MM.1S (cell line): ENCODE measurements at regions not wholly inside any gene's neighbourhood (a gene's known extent, or its start where the extent isn't known, plus 50 kb on each side); places are given as distances from the start of the nearest gene placed in this dataset.

Experiments used
- DNase-seq: peaks from one replicate; pipeline ENCODE4 v3.0.0-alpha.2; 2015
- H2AFZ ChIP-seq: fragments of 300-600 bp; sonication (generic); 2 replicates; pipeline ENCODE4 v1.6.0; 2016; ENCODE audit warnings: antibody characterized with exemption, low read length
- H3F3A ChIP-seq: fragments of 300-600 bp; sonication (generic); 2 replicates; pipeline ENCODE4 v1.6.1; 2016; ENCODE audit warnings: mild to moderate bottlenecking, antibody characterized with exemption, low read length, moderate library complexity, mixed read lengths; ENCODE audit not compliant: insufficient read depth
- H3K27ac ChIP-seq: fragments of 300-600 bp; sonication (generic); 2 replicates; pipeline ENCODE4 v1.5.1; 2016; ENCODE audit warnings: mild to moderate bottlenecking, low read length
- H3K27me3 ChIP-seq: fragments of 300-600 bp; sonication (generic); replicated peaks from 2 replicates; pipeline ENCODE4 v1.6.0; 2016; ENCODE audit warnings: low read length; ENCODE audit not compliant: insufficient read depth
- H3K36me3 ChIP-seq: fragments of 300-600 bp; sonication (generic); replicated peaks from 2 replicates; pipeline ENCODE4 v1.6.1; 2016; ENCODE audit warnings: mild to moderate bottlenecking, low read length, mixed read lengths; ENCODE audit not compliant: insufficient read depth
- H3K4me1 ChIP-seq: fragments of 300-600 bp; sonication (generic); 2 replicates; pipeline ENCODE4 v1.6.1; 2016; ENCODE audit warnings: low read length, mixed read lengths
- H3K4me2 ChIP-seq: fragments of 300-600 bp; sonication (generic); 2 replicates; pipeline ENCODE4 v1.6.0; 2016; ENCODE audit warnings: low read depth, low read length
- H3K4me3 ChIP-seq: fragments of 300-600 bp; sonication (generic); 2 replicates; pipeline ENCODE4 v1.5.1; 2016; ENCODE audit warnings: low read length, mixed read lengths
- H3K79me2 ChIP-seq: fragments of 300-600 bp; sonication (generic); 2 replicates; pipeline ENCODE4 v1.6.1; 2016; ENCODE audit warnings: mixed run types, low read length, mixed read lengths
- H3K9ac ChIP-seq: fragments of 300-600 bp; sonication (generic); 2 replicates; pipeline ENCODE4 v1.6.1; 2016; ENCODE audit warnings: low read length, mixed read lengths
- H3K9me2 ChIP-seq: fragments of 300-600 bp; sonication (generic); replicated peaks from 2 replicates; pipeline ENCODE4 v1.6.1; 2016; ENCODE audit warnings: mild to moderate bottlenecking, low read length, mixed read lengths; ENCODE audit not compliant: insufficient read depth
- H3K9me3 ChIP-seq: fragments of 300-600 bp; sonication (generic); replicated peaks from 2 replicates; pipeline ENCODE4 v1.6.1; 2016; ENCODE audit warnings: mild to moderate bottlenecking, low read length, mixed read lengths; ENCODE audit not compliant: insufficient read depth
- H4K20me1 ChIP-seq: fragments of 300-600 bp; sonication (generic); 2 replicates; pipeline ENCODE4 v1.6.1; 2016; ENCODE audit warnings: mild to moderate bottlenecking, low read length, moderate library complexity, mixed read lengths; ENCODE audit not compliant: insufficient read depth
- EZH2 ChIP-seq: fragments of 300-600 bp; sonication (generic); optimal IDR thresholded peaks from 2 replicates; pipeline ENCODE3; 2017; ENCODE audit warnings: low read depth, mild to moderate bottlenecking, antibody characterized with exemption, low read length, mixed read lengths
- EZH2phosphoT487 ChIP-seq: fragments of 300-600 bp; sonication (generic); IDR thresholded peaks from 2 replicates; pipeline ENCODE4 v1.6.1; 2018; ENCODE audit warnings: antibody characterized with exemption, low read length
- TF ChIP-seq, protein P1 (sequence below): fragments of 300-600 bp; sonication (generic); IDR thresholded peaks from 2 replicates; pipeline ENCODE4 v1.5.1; 2016; ENCODE audit warnings: antibody characterized with exemption, low read length, mixed read lengths

- Histone ChIP-seq H3K27me3 (no peaks in the 10 kb centered on the region), H3K9me2 (no peaks in the 10 kb centered on the region), H3K27ac (no peak overlapping the region), H4K20me1 (no peaks in the 10 kb centered on the region), H3K79me2 (no peaks in the 10 kb centered on the region), H3F3A (no peaks in the 10 kb centered on the region), H2AFZ (no peak overlapping the region), H3K9me3 (no peaks in the 10 kb centered on the region), H3K4me2 (no peak overlapping the region), H3K9ac (no peak overlapping the region), H3K36me3 (no peaks in the 10 kb centered on the region), H3K4me3 (no peak overlapping the region), H3K4me1 (no peaks in the 10 kb centered on the region)
- no peak for DNase-seq
- TF ChIP-seq EZH2phosphoT487 = no peak
- TF ChIP-seq, protein P1, sequence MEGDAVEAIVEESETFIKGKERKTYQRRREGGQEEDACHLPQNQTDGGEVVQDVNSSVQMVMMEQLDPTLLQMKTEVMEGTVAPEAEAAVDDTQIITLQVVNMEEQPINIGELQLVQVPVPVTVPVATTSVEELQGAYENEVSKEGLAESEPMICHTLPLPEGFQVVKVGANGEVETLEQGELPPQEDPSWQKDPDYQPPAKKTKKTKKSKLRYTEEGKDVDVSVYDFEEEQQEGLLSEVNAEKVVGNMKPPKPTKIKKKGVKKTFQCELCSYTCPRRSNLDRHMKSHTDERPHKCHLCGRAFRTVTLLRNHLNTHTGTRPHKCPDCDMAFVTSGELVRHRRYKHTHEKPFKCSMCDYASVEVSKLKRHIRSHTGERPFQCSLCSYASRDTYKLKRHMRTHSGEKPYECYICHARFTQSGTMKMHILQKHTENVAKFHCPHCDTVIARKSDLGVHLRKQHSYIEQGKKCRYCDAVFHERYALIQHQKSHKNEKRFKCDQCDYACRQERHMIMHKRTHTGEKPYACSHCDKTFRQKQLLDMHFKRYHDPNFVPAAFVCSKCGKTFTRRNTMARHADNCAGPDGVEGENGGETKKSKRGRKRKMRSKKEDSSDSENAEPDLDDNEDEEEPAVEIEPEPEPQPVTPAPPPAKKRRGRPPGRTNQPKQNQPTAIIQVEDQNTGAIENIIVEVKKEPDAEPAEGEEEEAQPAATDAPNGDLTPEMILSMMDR = no peak
- no peak for TF ChIP-seq EZH2
These were observed 480.5 kb upstream of the RAG2 start for GRCh38 chr11:37078521-37078920.

- Histone ChIP-seq H3K9me2 (no peaks in the 10 kb centered on the region), H4K20me1 (no peaks in the 10 kb centered on the region), H3K4me1 (no peaks in the 10 kb centered on the region), H3K4me3 (no peak overlapping the region), H2AFZ (no peak overlapping the region), H3K27ac (no peak overlapping the region), H3K79me2 (no peaks in the 10 kb centered on the region), H3K27me3 (no peaks in the 10 kb centered on the region), H3K36me3 (no peaks in the 10 kb centered on the region), H3K4me2 (no peak overlapping the region), H3K9ac (no peak overlapping the region), H3K9me3 (no peaks in the 10 kb centered on the region), H3F3A (no peaks in the 10 kb centered on the region)
- TF ChIP-seq, protein P1 = no peak
- TF ChIP-seq EZH2phosphoT487 (no peak), EZH2 (no peak)
- DNase-seq = no peak
These were observed 478.8 kb upstream of the RAG2 start for GRCh38 chr11:37076866-37077265.

- Histone ChIP-seq H3K27ac (no peak overlapping the region), H3K4me3 (no peak overlapping the region), H3K79me2 (no peaks in the 10 kb centered on the region), H3K4me2 (no peak overlapping the region), H3K36me3 (no peaks in the 10 kb centered on the region), H3K27me3 (no peaks in the 10 kb centered on the region), H2AFZ (no peak overlapping the region), H3K9me2 (no peaks in the 10 kb centered on the region), H3K9me3 (no peaks in the 10 kb centered on the region), H3F3A (no peaks in the 10 kb centered on the region), H3K4me1 (no peaks in the 10 kb centered on the region), H4K20me1 (no peaks in the 10 kb centered on the region), H3K9ac (no peak overlapping the region)
- TF ChIP-seq EZH2 (no peak), EZH2phosphoT487 (no peak)
- no peak for DNase-seq
These were observed 474.6 kb upstream of the RAG2 start for GRCh38 chr11:37072538-37073055.

GRCh38 chr11:37050311-37050710, 452.3 kb upstream of the RAG2 start:
- Histone ChIP-seq H3F3A (no peaks in the 10 kb centered on the region), H3K79me2 (no peaks in the 10 kb centered on the region), H3K36me3 (no peaks in the 10 kb centered on the region), H3K4me1 (no peaks in the 10 kb centered on the region), H3K9ac (no peak overlapping the region), H3K27me3 (no peaks in the 10 kb centered on the region), H3K4me3 (no peak overlapping the region), H3K4me2 (no peak overlapping the region), H4K20me1 (no peaks in the 10 kb centered on the region), H3K9me2 (no peaks in the 10 kb centered on the region), H2AFZ (no peak overlapping the region), H3K27ac (no peak overlapping the region), H3K9me3 (no peaks in the 10 kb centered on the region)
- no peak for TF ChIP-seq EZH2
- no peak for TF ChIP-seq EZH2phosphoT487
- TF ChIP-seq, protein P1 = no peak
- no peak for DNase-seq
